HL-60 (cell line): ENCODE measurements at regions not wholly inside any gene's neighbourhood (a gene's known extent, or its start where the extent isn't known, plus 50 kb on each side); places are given as distances from the start of the nearest gene placed in this dataset.

Experiments used
- GABPA ChIP-seq: IDR thresholded peaks from 2 replicates; pipeline ENCODE4 v1.6.1; 2012; ENCODE audit warnings: low read depth
- POLR2AphosphoS5 ChIP-seq: IDR thresholded peaks from 2 replicates; pipeline ENCODE4 v1.6.1; 2012; ENCODE audit warnings: low read depth
- REST ChIP-seq: IDR thresholded peaks from 2 replicates; pipeline ENCODE4 v1.6.1; 2012; ENCODE audit warnings: low read depth; ENCODE audit not compliant: insufficient replicate concordance
- TF ChIP-seq, protein P1 (sequence below): IDR thresholded peaks from one replicate; pipeline ENCODE4 v1.5.1; 2011; ENCODE audit warnings: low read length, control low read depth, inconsistent platforms; ENCODE audit not compliant: insufficient read depth

- TF ChIP-seq, protein P1, sequence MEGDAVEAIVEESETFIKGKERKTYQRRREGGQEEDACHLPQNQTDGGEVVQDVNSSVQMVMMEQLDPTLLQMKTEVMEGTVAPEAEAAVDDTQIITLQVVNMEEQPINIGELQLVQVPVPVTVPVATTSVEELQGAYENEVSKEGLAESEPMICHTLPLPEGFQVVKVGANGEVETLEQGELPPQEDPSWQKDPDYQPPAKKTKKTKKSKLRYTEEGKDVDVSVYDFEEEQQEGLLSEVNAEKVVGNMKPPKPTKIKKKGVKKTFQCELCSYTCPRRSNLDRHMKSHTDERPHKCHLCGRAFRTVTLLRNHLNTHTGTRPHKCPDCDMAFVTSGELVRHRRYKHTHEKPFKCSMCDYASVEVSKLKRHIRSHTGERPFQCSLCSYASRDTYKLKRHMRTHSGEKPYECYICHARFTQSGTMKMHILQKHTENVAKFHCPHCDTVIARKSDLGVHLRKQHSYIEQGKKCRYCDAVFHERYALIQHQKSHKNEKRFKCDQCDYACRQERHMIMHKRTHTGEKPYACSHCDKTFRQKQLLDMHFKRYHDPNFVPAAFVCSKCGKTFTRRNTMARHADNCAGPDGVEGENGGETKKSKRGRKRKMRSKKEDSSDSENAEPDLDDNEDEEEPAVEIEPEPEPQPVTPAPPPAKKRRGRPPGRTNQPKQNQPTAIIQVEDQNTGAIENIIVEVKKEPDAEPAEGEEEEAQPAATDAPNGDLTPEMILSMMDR = no peak
- no peak for TF ChIP-seq POLR2AphosphoS5
- no peak for TF ChIP-seq GABPA
- no peak for TF ChIP-seq REST
Observed at GRCh38 chr2:8231902-8232301, 450.0 kb upstream of the ID2 start.
